BE2C (cell line): ENCODE measurements at regions not wholly inside any gene's neighbourhood (a gene's known extent, or its start where the extent isn't known, plus 50 kb on each side); places are given as distances from the start of the nearest gene placed in this dataset.
A peak's percentile ranks its signal among the peaks of the same experiment; 100 is the strongest.
"Not testable (repeated sequence)": the region's sequence is repeated elsewhere in the genome, so short reads cannot be mapped to it uniquely, and the experiment has no call there.

Experiments
- DNase-seq: peaks from one replicate; pipeline ENCODE4 v3.0.0-alpha.2; 2020
- H3K27me3 ChIP-seq: fragments of 250-450 bp; sonication (Bioruptor Pico); 2 replicates; pipeline ENCODE4 v1.5.1; 2020; ENCODE audit warnings: mild to moderate bottlenecking
- H3K36me3 ChIP-seq: fragments of 250-450 bp; sonication (Bioruptor Pico); 2 replicates; pipeline ENCODE4 v1.5.1; 2020; ENCODE audit warnings: mild to moderate bottlenecking
- H3K4me1 ChIP-seq: fragments of 250-450 bp; sonication (Bioruptor Pico); 2 replicates; pipeline ENCODE4 v1.5.1; 2020
- H3K4me3 ChIP-seq: 2 replicates; pipeline ENCODE4 v1.5.1; 2011; ENCODE audit warnings: low read depth, low read length
- H3K9me3 ChIP-seq: fragments of 250-450 bp; sonication (Bioruptor Pico); 2 replicates; pipeline ENCODE4 v1.5.1; 2020
- CTCF ChIP-seq: IDR thresholded peaks from 2 replicates; pipeline ENCODE4 v1.5.1; 2012; ENCODE audit warnings: mild to moderate bottlenecking, low read depth, low read length

- Histone ChIP-seq H3K36me3 (no peaks in the 10 kb centered on the region), H3K9me3 (no peaks in the 10 kb centered on the region), H3K4me1 (no peaks in the 10 kb centered on the region), H3K27me3 (no peaks in the 10 kb centered on the region), H3K4me3 (no peak overlapping the region)
- DNase-seq = no peak
- no peak for TF ChIP-seq CTCF
Measured at GRCh38 chr3:4235690-4236089, 67.5 kb upstream of the SETMAR start.

- Histone ChIP-seq H3K4me1 (no peaks in the 10 kb centered on the region), H3K9me3 (no peaks in the 10 kb centered on the region), H3K36me3 (no peaks in the 10 kb centered on the region), H3K27me3 (no peaks in the 10 kb centered on the region), H3K4me3 (no peak overlapping the region)
- DNase-seq = peak; percentile 38
- no peak for TF ChIP-seq CTCF
Measured at GRCh38 chr3:4241595-4242170, 61.5 kb upstream of the SETMAR start.

GRCh38 chr3:4245671-4246070 lies 57.5 kb upstream of the SETMAR start:
- no peak for DNase-seq
- no peaks in the 10 kb centered on the region for H3K4me1 ChIP-seq
- no peaks in the 10 kb centered on the region for H3K9me3 ChIP-seq
- H3K4me3 ChIP-seq = no peak overlapping the region
- no peaks in the 10 kb centered on the region for H3K36me3 ChIP-seq
- TF ChIP-seq CTCF = no peak
- no peaks in the 10 kb centered on the region for H3K27me3 ChIP-seq

GRCh38 chr3:4247391-4247790 lies 55.8 kb upstream of the SETMAR start:
- Histone ChIP-seq H3K4me1 (no peaks in the 10 kb centered on the region), H3K27me3 (no peaks in the 10 kb centered on the region), H3K36me3 (no peaks in the 10 kb centered on the region), H3K9me3 (no peaks in the 10 kb centered on the region), H3K4me3 (no peak overlapping the region)
- TF ChIP-seq CTCF = no peak
- DNase-seq = no peak

- no peaks in the 10 kb centered on the region for H3K27me3 ChIP-seq
- H3K4me1 ChIP-seq = no peaks in the 10 kb centered on the region
- no peak for DNase-seq
- no peak for TF ChIP-seq CTCF
- no peak overlapping the region for H3K4me3 ChIP-seq
- H3K9me3 ChIP-seq = no peaks in the 10 kb centered on the region
- H3K36me3 ChIP-seq = no peaks in the 10 kb centered on the region
Measured at GRCh38 chr3:4250064-4250463, 53.1 kb upstream of the SETMAR start.

GRCh38 chr3:4251412-4251811 lies 51.8 kb upstream of the SETMAR start:
- no peak for TF ChIP-seq CTCF
- Histone ChIP-seq H3K9me3 (no peaks in the 10 kb centered on the region), H3K27me3 (no peaks in the 10 kb centered on the region), H3K4me1 (no peaks in the 10 kb centered on the region), H3K4me3 (no peak overlapping the region), H3K36me3 (no peaks in the 10 kb centered on the region)
- no peak for DNase-seq

GRCh38 chr3:4253072-4253832 lies 49.9 kb upstream of the SETMAR start:
- H3K9me3 ChIP-seq, H3K4me1 ChIP-seq, H3K4me3 ChIP-seq, DNase-seq, H3K36me3 ChIP-seq, H3K27me3 ChIP-seq: not testable (repeated sequence)
